ENCODE measurements at regions not wholly inside any gene's neighbourhood (a gene's known extent, or its start where the extent isn't known, plus 50 kb on each side); places are given as distances from the start of the nearest gene placed in this dataset.

DNA sequence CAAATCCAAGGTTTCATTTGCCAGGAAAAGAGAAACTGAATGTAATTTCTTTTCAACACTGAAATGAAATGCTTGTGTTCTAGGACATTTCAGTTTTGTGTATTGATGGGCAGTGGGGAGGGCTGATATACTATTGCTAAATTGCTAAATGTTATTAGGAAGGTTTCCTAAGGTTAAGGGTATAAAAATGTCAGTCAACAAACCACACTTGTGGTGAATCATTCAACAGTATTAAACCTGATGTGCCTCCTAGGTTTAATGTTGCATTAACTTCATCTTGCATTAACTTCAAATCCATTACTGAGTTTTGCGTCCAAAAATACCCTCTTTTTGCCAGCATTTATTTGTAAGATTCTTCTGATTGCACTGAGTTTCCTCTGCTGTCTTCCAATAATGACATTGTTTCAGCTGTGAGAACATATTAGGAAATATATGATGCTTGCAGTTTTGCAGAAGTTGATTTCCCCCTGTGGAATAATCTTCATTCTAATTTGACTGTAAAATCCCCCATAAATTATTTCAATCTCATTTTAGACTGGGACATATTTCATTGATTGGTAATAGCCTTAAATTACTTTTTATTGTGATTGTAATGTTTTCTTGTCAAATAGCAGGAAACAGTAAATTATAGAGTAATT, 758.3 kb downstream of the GBE1 start:
- TF ChIP-seq POLR2A (IDR thresholded peaks at IDR 0.05) (no peak), EP300 (IDR thresholded peaks at IDR 0.05) (no peak)
- TF ChIP-seq, protein P1, sequence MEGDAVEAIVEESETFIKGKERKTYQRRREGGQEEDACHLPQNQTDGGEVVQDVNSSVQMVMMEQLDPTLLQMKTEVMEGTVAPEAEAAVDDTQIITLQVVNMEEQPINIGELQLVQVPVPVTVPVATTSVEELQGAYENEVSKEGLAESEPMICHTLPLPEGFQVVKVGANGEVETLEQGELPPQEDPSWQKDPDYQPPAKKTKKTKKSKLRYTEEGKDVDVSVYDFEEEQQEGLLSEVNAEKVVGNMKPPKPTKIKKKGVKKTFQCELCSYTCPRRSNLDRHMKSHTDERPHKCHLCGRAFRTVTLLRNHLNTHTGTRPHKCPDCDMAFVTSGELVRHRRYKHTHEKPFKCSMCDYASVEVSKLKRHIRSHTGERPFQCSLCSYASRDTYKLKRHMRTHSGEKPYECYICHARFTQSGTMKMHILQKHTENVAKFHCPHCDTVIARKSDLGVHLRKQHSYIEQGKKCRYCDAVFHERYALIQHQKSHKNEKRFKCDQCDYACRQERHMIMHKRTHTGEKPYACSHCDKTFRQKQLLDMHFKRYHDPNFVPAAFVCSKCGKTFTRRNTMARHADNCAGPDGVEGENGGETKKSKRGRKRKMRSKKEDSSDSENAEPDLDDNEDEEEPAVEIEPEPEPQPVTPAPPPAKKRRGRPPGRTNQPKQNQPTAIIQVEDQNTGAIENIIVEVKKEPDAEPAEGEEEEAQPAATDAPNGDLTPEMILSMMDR (IDR thresholded peaks at IDR 0.05): no peak

All from tibial nerve (tissue), 4 donors.